GM15510 (cell line): ENCODE measurements at regions not wholly inside any gene's neighbourhood (a gene's known extent, or its start where the extent isn't known, plus 50 kb on each side); places are given as distances from the start of the nearest gene placed in this dataset.

Experiments
- POLR2A ChIP-seq: IDR thresholded peaks from 3 replicates; pipeline ENCODE4 v1.6.1; 2011; ENCODE audit warnings: borderline replicate concordance; ENCODE audit not compliant: insufficient read length; ENCODE audit errors: extremely low read depth

GRCh38 chr15:92811148-92811913, 88.8 kb upstream of the CHD2 start:
- no peak for TF ChIP-seq POLR2A

- TF ChIP-seq POLR2A, result no peak
Measured at GRCh38 chr15:92812271-92812670, 87.9 kb upstream of the CHD2 start.

- TF ChIP-seq POLR2A, result no peak
Measured at GRCh38 chr15:92813485-92813884, 86.6 kb upstream of the CHD2 start.

DNA sequence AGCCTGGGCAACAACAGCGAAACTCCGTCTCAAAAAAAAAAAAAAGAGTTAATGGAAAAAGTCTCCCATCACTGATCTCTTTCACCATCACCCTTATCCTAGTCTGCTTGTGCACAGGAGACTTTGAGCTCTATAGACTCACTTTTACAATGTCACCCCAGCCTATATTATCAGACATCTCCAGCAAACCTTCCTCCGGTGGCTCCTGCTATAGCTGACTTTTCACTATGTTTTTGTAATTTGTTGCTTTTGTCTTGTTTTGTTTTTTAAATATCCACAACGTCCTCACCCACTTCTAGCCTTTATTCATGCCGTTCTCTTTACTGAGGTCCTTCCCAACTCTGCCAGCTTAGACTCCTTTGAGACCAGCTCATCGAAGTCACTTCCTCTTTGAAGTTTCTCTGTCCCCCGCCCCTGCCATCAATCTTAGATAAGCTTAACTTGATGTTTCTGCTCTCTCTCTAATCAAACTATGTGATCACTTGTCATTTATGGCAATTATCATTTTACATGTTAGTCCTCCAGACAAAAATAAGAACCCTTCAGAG, 82.7 kb upstream of the CHD2 start:
- TF ChIP-seq POLR2A, result no peak

DNA sequence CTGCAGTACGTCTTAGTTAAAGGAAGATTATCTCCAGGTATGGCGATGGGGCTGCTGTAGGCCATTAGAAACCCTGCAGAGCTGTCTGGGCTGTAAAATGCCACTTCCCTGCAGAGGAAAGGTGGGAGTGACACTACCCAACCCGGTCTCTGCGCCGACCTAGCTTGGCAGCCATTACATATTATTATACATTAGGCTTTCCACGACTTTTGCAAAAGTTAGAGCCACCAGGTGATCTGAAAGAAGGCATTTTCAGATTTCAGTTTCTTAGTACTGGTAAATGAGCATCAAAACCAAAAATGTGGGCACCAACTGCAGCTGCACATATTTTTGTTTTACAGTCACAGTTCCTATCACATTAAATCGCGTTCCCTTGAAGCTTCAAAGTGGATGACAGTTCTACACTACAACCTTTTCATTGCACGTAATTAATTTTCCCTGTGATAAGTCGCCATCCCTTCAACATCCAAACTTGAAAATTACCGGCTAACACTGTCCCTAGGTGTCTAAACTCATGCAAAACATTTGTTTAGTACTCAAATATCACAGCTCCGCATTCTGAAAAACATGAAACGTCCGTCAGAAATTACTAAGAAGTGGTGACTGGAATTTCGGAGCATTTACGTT, 81.4 kb upstream of the CHD2 start:
- no peak for TF ChIP-seq POLR2A

DNA sequence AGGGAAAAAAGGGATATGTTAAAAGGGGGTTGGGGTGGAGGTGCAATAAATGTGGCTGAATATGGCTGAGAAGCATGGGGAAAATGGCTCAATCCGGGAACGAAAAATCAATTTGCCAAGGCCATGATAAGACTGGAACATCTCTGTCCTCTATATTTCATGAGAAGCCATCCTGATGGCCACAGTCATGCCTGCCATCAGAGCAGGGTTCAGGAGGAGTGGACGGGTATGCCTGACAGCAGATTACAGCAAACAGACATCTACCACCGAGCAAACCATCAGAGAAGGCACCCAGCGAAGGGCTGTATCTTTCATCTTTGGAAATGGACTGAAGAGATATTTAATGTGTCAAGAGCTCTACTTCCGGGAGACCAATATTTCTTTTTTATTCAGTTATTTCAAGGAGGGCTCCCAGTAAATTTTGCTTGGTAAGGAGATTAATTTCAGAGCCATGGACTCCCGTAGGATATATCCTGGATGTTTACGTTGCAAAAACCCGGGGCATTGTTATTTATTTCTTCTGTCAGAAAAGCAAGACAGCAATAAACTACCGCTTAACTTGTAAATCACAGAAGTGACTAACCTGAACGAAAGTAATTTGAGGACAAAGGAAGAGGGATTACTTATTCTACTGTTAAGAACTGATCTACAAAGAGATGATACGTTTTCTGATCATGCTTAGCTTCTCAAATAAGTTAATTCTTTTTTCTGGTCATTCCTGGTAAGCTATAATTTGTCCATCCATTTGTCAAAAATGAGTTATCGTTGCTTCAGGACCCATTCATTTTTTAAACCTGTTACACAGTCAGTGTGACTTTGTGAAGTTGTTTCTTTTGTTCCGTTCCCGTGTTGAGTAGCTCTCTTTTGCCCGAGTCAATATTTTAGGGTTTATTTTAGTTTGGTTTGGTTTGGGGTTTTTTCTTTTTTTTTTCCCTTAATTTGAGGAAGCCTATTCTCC, 80.6 kb upstream of the CHD2 start:
- no peak for TF ChIP-seq POLR2A

DNA sequence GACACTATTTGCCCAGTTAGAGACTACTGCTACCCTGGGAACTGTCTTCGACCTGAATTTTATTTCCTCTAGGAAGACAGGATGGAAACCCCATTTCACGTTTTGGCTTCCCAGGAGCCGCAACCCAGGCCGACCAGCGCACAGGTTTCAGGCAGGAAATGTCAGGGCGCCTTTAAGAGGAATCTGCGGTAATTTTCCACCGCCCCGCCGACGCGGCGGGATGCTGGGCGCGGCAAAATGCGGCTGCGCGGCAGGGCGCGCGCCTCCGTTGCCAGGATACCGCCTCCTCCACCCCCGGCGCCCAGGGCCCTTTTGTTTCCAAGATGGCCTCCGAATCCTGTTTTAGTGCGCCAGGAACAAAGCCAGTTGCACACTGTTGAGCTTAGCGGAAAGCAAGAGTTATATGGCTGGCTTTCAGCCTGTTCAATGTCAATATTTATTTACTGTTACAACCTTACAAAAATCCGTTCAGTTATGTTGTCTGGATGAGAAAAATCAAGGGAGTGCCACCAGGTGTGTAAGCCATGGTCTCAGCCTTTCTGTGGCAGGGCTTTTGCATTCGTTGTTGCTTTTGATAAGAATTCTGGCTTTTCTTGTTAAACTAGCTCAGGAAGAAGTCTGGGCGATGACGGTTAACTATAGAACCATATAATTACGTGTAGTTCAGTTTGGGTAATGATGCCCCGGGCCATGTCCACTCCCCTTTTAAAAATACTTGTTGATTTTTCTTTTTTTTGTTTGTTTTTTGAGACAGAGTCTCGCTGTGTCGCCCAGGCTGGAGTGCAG, 79.7 kb upstream of the CHD2 start:
- TF ChIP-seq POLR2A, result no peak

DNA sequence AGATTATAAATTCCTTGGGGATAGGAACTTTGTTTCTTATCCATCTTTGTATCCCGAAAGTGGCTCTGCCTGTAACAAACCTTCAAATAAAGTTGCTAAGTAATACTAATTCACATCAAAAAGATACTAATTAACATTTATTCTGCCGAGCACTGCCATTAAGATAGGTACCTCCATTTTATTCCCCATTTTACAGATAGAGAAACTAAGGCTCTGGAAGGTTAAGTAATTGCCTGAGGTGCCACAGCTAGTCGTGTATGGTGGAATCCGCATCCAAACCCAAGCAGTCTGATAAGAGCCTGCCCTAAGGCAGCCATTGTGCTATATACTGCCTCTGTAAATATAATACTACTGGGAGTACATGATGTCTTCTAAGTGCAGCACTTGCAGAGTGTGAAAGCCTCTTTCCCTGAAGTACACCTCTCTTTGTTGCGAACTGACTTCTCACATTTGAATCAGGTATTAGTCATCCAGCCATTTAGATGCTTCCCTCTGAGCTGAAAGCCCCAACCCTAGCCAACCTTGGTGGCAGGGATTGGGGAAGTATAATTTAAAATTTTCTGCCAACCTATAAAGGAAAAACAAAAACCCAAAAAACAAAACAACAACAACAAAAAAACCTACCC, 78.5 kb upstream of the CHD2 start:
- no peak for TF ChIP-seq POLR2A

DNA sequence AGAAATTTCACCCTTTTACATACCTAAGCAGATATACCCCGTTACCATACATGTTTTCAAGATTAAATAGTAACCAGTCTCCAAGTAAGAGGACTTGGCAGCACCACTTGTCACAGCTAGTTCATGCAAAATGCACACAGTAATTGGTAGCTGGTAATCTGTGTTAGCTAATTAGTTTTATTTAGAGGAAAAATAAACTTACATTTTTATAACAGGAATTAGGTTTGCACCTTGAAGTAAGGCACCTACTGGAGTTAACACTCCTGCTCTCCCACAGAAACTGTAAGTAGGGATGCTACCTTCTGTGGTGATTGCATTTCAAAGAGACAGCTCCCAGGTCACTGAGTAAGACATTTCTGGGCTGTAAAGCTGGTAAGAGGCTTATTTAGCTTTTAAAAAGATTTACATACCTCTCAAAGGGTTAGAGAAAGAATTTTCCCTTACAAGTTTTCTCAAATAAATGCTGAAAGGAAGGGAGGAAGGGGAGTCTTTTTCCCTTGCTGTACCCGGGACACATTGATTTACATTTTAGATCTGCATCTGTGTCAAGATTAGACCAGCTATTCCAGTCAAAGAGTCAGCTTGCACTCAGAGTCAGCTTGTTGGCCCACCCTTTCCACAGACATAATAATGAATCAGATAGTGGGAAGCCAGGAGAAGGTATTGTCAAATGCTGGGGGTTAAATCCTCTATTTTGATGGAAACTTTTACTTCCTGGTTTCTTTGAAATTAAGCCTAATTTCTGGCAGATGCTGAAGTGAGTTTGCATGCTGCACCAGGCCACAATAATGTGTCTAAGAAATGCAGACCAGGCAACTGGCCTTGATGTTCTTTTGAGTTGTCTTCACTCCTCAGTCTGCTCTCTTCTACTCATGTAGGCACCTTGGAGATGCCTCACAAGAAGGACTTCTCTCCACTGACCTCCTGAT, 77.6 kb upstream of the CHD2 start:
- TF ChIP-seq POLR2A, result no peak

GRCh38 chr15:92825985-92826384, 74.1 kb upstream of the CHD2 start:
- TF ChIP-seq POLR2A, result no peak

DNA sequence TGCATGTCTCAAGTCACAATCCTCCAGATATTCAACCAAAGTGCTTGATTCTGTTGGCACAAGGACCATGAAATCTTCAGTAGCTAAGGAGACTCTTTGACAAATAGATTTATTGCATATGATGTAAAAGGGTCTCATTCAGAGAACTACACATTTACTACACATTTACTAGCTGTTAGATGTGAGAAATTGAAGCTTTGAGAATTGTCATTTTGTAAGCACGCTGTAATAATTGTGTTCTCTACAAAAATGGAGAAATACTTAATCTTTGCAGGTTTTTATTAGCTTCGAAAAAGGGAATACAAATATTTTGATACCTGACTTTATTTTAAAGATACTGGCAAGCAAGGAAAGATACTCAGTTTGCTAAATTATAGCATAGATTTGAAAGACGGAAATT, 70.2 kb upstream of the CHD2 start:
- TF ChIP-seq POLR2A, result no peak

DNA sequence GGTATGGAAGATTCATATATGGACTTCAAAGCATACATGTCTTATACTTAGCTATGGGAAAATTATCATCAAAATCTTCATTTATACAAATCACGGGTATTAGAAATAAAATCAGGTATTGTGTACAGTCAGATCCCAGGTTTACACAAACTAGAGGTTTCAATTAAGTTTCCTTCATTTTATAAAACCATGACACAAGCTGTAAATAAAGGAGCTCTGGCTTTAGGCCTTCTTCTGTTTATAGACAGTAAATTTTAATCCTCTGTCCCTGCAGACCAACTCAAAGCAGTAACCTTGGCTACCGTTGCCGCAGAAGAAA, 68.8 kb upstream of the CHD2 start:
- no peak for TF ChIP-seq POLR2A
